ENCODE measurements at regions not wholly inside any gene's neighbourhood (a gene's known extent, or its start where the extent isn't known, plus 50 kb on each side); places are given as distances from the start of the nearest gene placed in this dataset.

DNA sequence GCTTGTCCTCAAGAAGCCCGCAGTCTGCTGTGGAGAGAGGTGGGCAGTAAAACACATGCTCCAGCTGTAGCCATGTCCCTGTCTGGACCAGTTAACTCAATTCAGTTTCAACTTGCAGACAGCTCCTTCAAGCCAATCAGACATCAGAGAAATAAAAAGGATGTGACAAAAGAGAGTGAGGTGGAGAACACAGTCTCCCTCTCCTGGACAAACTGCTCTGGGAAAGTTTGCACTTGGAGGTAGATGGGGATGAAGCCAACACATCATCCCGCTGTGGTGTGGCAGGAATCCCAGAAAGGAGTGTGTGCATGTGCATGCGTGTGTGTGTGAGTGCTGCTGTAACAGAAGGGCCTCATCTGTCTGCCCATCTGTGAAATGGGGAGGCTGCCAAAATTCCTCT is 358.6 kb upstream of the ASIC2 start:
- no peak for DNase-seq

DNA sequence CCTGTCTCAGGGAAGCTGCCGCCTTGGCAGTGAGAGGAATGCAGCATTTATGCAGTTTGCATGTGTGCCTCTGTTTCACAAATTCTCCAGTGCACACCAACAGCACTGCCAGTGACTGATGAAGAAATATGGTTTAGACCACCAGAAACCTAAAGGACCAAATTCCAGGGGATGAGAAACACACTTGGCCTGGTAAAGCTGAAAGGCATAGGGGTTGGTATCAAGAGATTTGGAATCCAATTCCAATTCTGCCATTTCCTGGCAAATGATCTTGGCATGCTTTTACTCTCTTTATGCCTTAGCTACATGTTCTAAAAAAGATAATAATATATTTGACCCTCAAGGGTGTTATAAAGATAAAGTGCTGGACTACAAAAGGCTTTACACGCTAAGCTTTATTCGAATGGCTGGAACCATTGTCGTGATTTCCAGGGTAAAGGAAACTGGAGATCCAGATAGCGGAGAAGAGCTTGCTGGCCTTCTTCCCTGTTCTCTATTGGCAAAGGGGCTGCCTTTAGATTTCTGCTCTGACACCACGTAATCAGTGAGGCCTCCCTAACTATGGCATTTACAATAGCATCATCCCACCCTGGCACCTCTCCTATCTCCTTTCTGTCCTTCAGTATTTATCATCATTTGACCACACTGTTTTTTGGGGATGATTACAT is 359.8 kb upstream of the ASIC2 start:
- DNase-seq, result no peak

DNA sequence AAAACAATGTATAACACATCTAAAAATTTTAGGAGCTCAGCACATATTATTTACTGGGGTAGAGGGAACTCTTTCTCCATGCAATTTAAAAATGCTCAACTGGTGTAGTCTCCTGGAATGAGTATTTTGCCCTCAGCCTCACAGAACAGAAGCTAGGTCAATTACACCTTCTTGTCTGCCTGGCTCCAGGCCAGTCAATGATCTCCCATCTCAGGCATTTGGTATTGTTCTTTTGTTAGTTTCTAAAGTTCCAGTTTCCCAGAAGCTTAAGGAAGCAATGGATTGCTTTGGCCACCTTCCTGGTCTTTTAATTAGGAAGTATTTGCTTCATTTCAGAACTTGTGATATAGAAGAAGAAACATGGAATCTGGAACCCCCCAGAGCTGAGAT is 360.3 kb upstream of the ASIC2 start:
- no peak for DNase-seq

DNA sequence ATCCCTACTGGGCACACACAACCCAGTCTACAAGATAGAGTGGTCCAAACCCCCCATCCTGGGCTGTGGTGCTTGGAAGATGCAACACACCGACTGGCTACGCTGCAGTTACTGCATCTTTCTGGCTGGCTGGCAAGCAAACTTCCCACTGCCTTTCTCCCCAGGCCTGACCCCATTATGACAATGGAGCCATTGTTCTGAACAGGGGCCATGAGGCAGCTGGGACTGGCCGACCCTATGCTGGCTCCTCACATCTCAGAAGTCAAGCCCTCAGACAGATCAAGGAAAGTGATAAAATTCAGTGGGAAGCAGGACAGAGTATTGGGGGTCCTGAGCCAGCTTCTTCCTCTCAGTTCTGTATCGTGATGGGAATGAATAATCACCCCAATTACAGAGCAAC is 364.1 kb upstream of the ASIC2 start:
- no peak for DNase-seq

DNA sequence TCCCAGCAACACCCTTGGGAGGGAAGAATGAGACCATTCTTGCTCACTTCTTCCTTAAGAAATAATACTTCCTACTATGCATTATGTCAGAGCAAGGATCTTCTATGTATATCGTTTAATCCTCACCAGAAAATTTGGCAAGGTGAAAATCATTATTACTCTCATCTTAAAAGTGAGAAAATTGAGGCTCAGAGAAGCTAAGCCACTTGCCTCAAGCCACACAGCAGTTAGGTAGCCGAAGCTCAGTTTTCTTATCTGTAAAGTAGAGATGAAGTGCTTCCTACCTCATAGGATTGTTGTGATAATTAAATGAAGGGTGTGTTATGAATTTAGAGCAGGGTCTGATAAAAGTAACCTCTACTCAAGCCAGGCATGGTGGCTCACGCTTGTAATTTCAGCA is 368.9 kb upstream of the ASIC2 start:
- no peak for DNase-seq

DNA sequence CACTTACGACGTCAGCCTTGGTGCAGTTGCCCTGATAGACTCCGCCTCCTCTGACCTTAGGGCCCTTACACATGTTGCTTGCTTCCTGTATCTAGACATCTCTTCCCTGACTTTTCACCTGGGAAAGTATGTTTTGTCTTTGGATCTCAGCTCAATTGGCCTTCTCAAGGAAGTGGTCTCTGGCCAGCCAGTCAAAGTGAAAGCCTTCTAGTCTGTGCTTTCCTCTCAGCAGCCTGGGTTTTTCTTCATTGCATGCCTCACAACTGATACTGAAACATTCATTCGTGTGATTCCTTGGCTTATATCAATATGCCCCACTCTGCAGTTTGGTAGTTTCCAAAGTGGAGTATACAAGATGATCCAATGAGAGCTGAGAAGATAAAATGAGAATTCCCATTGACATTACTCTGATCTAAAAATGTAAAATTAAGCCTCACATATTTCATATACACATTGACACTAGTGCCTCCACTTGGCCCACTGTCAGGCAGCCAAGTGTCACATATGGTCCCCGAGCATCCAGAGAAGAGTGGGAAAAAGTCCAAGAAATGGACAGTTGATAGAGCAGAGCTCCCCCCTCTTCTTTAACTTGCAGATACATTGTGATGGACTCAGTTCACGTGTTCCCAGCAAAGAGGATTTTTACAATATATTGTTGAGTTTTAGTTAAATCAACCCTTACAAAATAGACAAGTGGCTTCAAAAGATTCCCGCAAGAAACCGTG is 371.2 kb upstream of the ASIC2 start:
- DNase-seq, result peak in 1 of 5 donors; percentile 17

DNA sequence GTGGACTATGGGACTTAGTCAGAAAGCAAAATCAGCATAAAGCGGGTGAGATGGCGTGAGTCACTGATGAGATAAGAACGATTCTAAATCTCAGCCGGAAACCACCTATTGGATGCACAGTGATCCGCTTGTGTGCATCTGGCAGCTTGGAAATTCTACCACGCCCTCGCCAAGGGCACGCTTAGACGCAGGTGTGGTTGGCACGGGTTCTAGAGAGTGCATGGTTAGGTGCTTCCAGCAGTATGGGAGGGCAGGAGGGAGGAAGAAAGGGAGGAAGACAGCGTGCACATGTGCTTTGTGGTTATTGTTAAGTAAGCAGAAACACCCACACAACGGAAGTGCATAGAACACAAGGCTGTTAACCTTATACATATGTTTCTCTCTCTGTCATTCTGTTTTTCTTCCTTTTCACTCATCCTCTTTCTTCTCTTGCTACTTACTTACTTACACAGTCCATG is 374.0 kb upstream of the ASIC2 start:
- DNase-seq, result peak in 1 of 5 donors; percentile 75

DNA sequence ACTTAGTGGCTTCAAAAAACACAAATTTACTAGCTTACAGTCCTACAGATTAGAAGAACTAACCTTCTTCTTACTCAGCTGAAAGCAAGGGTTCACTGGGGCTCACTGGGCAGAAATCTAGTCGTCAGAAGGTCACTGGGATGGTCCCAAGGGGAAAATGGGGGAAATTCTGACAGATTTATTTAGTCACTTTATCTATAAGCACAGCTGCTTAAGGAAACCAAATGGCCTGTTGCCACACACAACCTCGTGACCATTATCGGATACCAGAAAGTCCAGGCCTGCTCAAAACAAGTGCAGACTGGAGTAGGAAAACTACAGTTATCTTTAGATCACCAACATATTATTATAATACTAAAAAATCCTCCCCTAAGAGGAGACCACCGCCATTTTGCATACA is 374.6 kb upstream of the ASIC2 start:
- no peak for DNase-seq

DNA sequence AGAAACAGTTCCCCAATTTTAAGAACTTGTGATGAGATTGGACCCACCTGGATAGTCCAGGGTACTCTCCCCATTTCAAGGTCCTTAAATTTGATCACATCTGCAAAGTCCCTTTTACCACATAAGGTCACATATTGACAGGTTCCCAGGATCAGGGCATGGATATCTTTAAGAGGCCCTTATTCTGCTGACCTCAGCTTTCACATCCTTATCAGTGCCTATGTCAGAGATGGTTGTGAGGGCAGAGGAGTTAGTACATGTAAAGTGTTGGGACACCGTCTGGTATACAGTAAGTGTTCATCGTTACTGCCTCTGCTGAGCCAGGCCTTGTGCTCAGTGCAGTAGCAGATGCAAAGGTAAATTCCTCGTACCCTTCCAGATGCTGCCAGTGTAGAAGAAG is 375.4 kb upstream of the ASIC2 start:
- no peak for DNase-seq

DNA sequence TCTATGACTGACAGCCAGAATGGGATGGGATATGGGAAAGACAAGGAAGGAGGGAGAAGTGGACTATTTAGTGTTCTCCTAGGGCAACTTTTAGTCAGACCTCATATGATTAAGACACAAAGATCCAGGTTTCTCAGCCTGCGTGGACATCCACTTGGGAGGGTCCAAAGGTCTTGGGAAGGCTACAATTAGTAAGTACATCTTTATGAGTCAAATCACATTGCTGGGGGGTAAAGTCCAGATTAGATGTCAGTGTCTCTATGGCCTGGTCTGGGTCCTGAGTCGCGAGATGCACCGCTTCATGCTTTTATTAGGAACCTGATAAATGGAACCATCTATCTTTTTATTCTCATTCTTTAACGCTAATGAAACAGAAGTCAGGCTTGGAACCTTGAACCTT is 378.4 kb upstream of the ASIC2 start:
- no peak for DNase-seq

DNA sequence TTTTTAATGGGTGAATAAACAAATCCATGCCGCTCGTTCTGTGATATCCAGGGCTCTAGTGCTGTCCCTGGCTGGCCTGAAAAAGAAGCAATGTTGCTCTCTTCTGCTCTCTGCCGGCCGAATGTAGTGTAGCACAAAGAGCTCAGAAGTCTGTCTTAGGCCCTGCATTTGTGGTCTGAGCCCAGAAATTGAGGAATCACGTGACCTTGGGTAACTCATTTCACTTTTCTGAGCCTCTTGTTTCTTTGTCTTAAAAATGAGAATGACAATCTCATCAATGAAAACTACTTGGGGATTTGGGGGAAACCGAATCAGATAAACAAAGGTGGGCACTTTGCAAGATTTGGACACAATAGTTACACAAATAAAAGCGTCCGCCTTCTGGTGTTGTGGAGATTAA is 381.6 kb upstream of the ASIC2 start:
- DNase-seq, result peak in 2 of 5 donors; percentile 11 to 46

DNA sequence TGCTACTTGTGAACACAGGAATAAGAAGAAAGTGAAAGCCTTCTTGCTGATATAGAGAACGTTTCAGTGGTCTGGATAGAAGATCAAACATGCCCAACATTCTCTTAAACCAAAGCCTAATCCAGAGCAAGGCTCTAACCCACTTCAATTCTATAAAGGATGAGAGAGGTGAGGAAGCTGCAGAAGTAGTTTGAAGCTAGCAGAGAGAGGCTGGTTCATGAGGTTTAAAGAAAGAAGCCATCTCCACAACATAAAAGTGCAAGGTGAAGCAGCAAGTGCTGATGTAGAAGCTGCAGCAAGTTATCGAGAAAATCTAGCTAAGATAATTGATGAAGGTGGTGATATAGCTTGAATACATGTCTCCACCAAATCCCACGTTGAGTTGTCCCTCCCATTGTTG is 383.3 kb upstream of the ASIC2 start:
- DNase-seq, result no peak

DNA sequence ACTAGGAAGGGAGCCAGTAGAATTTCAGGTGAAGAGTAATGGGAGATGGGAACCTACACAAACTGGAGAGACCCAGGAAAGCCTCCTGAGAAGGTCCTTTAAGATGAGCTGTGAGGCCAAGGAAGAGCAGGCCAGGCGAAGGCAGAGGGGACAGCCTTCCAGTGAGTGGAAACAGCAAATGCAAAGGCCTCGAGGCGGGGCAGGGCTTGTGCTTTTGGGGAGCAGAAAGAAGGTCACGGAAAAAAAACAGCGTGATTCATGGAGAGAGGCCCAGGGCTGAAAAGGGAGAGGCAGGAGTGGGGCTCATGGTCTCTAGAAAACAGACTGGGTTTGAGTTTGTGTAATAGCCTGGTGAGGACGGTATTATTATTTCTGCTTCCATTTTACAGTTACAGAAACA is 386.5 kb upstream of the ASIC2 start:
- DNase-seq, result no peak

DNA sequence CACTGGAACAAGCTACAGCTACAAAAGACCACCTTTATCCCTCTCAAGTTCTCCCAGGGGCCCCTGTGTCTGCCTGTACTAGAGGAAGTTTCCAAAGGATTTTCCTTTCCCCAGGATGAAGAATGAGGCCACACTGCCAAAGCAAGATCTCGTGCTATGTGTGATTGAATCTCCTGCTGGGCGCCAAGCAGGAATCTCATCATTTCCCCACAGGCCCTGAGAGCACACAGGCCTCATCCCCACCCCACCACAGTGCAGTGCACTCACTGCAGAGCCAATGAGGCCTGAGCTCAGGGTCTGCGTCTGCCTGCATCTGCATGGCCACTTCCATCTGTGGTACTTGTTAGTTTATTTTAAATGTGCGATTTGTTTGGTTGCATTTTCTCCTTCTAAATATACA is 387.4 kb upstream of the ASIC2 start:
- no peak for DNase-seq

DNA sequence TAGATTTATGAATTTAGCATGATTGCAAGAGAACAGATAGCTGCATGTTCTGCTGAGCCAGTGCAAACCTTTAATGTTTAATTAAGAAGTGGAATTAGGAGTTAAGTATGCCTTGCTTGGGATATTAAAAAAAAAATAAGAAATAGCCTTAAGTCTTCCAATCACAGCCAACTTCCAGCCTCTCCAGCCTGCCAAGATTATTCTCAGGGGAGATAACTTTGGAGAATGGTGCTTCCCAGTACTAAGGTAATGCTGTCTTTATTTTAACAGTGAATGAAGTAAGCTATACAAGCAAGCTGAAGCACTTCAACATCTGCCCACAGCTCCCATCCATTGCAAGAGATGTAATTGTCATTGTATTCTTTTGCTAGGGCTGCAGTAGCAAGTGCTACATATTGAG is 389.5 kb upstream of the ASIC2 start:
- no peak for DNase-seq

DNA sequence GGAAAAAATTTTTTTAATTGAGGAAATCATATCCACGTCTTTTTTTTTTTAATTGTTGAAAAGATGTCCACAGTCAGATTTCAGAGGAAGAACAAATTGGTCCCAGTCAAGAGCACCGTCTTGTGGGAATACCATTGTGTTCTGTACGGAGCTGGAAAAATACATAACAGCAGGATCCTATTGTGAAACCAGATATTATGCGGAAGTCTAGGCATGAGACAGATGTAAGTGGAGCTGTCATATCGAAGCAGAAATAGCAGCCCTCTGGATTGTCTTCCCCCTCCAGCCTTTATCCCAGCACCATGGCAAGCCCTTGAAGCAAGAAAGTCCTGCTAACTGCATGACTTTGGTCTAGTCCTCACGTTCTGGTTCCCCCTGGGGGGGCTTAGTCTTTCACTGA is 391.6 kb upstream of the ASIC2 start:
- DNase-seq, result no peak

DNA sequence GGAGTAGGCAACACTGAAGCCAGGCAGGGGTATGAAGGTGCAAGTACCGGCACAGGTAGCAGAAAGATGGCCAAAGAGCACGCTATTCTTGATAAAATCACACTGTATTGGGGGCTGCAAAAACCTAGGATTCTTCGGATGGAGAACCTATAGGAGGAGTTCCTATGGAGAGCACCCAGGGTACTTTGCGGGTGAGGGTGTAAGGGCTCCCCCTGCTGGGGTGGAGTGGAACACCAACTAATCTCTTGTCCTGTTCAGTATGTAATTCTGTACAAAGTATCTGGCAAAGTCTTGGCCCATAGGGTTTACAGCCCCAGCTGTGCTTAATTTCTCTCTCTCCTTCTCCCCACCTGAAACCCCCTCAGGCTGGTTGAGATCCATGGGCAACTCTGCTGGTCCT is 393.1 kb upstream of the ASIC2 start:
- DNase-seq, result peak in 1 of 5 donors; percentile 20

DNA sequence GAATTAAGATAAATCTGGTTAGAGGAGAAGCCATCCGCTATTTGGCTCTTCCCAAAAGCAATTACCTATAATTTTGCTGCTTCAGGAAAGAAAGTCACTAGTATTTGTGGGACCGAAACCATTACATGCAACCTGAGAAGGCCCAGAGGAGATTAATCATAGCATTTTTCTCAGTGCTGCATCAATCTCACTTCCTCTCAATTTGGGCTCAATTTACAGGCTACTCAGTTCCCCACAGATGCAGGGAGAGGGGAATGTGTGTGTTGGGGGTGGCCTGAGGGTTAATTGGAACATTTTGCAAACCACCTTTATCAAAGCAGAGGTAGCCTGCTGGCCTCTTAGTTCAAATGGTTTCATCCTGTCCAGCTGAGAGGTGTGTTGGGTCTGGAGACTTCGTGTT is 394.7 kb upstream of the ASIC2 start:
- DNase-seq, result no peak

DNA sequence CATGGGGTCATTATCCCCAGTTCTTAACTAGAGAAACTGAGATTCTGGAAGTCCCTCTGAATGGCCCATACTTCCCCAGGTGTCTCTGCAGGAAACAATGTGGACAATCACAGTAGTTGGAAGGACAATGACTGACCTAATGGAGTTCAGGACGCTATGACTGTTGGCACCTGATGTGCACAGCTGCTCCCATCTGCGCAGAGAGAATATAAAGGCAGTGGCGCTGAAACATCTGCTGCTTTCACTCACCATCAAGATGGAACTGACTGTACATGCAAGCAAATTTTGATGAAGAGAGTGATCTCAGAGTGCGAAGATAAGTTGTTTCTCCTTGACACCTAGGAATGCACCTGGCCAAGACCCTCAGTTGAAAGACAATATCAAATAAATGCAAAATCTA is 395.7 kb upstream of the ASIC2 start:
- DNase-seq, result no peak

DNA sequence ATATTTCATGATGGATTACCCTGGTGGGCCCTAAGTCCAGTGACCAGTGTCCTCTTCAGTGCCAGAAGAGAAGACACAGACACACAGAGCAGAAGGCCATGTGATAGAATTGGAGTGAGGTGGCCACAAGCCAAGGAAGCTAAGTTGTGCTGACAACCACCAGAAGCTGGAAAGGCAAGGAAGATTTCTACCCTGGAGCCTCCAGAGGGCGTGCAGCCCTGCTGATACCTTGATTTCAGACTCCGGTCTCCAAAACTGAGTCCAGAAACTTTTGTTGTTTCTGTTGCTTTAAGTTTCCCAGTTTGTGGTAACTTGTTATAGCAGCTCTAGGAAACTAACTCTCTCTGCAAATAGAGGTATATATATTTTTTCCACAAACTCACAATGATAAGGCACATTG is 396.6 kb upstream of the ASIC2 start:
- no peak for DNase-seq

DNA sequence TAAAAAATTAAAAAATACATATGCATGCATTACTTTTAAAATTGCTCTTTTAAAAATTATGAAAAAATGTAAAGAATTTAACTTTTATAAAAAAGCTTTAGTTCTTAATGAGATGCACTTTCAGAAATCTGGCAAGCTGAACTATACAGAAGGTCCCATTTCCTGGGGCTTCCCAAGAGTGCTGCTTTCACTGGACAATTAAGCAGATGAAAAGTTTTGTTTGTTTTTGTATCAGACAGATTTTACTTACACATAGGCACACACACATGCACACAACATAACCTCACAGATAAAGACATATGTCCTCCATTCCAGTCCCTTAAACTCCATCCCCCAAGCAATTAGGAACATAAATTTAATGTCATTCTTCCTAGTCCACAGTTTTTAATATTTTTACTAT is 402.3 kb upstream of the ASIC2 start:
- no peak for DNase-seq

DNA sequence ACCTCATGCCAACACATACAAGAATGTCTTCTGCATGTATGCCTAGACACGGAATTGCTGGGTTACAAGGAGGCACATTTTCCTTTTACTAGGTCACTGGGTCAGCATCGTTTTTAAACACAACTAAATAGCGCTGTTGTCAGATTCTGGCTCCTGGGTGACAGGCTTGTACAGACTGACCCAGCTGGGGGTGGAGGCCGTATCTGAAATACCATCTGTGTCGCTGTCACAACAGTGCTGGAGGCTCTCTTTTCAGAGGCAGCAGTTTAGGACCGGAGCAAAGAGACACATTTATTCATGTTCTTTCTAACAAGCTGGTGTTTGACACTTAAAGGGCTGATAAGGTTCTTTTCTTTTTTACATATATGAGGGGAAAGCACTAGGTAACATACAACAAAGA is 403.0 kb upstream of the ASIC2 start:
- no peak for DNase-seq

DNA sequence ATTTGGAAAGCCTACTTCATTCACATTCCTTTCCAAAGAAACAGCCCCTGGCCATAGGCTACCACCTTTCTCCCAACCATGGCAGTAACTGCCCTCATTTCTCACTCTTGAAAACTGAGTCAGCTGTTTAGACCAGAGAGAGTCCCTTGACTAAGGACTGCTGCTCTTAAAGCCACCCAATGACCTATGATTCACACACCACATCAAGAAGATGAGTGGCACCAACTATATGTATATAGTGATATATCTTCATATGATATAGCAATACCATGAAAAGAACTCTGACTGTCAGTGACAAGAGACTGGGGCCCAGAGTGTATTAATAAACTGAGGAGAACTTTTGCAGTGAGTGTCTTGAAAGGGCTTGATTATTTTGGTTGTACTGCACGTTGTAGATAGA is 404.5 kb upstream of the ASIC2 start:
- DNase-seq, result no peak

DNA sequence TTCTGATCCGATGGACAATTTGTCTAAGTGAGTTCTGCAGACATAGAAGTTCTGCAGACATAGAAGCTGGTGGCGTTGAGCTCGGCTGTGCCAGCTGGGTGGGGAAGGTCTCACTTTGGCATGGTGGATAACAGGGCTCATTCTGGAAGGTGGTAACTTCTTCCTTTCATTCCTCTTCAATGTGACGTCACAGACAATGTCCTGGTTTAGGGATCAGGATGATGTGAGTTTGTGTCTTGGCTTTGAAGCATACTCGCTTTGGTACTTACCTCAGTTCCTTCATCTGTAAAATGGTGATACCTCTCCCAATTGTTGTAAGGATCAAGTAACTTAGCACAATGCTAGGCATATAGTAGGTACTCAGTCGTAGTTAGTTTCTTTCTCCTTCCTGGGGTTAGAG is 408.8 kb upstream of the ASIC2 start:
- DNase-seq, result no peak

DNA sequence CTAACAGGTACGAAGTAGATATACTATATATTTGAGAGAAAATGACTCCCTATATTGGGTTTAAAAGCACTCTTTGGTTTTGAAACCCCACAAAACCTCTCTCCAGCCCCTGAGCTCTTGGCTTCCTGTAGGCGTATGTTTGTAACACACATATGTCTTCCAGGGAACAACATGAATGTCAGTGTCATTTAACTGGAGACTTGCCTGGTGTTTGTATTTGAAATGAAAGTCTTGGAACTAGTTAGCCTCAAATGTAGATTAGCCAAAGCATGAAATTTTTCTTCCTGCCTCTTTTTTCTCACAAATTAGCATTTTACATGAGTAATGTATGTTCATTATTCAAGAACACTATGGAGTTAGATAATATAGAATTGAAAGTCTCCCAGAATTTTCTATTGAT is 411.8 kb upstream of the ASIC2 start:
- DNase-seq, result no peak
